ENCODE measurements at regions not wholly inside any gene's neighbourhood (a gene's known extent, or its start where the extent isn't known, plus 50 kb on each side); places are given as distances from the start of the nearest gene placed in this dataset.

GRCh38 chr9:84589542-84589941, 80.0 kb upstream of the NTRK2 start:
- TF ChIP-seq, protein P1, sequence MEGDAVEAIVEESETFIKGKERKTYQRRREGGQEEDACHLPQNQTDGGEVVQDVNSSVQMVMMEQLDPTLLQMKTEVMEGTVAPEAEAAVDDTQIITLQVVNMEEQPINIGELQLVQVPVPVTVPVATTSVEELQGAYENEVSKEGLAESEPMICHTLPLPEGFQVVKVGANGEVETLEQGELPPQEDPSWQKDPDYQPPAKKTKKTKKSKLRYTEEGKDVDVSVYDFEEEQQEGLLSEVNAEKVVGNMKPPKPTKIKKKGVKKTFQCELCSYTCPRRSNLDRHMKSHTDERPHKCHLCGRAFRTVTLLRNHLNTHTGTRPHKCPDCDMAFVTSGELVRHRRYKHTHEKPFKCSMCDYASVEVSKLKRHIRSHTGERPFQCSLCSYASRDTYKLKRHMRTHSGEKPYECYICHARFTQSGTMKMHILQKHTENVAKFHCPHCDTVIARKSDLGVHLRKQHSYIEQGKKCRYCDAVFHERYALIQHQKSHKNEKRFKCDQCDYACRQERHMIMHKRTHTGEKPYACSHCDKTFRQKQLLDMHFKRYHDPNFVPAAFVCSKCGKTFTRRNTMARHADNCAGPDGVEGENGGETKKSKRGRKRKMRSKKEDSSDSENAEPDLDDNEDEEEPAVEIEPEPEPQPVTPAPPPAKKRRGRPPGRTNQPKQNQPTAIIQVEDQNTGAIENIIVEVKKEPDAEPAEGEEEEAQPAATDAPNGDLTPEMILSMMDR (IDR thresholded peaks at IDR 0.05): no peak
- TF ChIP-seq POLR2A (IDR thresholded peaks at IDR 0.05; ENCODE audit: low read depth): no peak

Measured in esophagus muscularis mucosa (tissue), 3 donors.